Colon (tissue), 2 donors: ENCODE measurements at regions not wholly inside any gene's neighbourhood (a gene's known extent, or its start where the extent isn't known, plus 50 kb on each side); places are given as distances from the start of the nearest gene placed in this dataset.

Experiments used
- FAIRE-seq: peaks from 2 replicates; lab custom pipeline; 2012; peaks lifted over from hg19 to GRCh38; lab: Jason Lieb, UNC
- donor health status: control.
- donor health status: control.

DNA sequence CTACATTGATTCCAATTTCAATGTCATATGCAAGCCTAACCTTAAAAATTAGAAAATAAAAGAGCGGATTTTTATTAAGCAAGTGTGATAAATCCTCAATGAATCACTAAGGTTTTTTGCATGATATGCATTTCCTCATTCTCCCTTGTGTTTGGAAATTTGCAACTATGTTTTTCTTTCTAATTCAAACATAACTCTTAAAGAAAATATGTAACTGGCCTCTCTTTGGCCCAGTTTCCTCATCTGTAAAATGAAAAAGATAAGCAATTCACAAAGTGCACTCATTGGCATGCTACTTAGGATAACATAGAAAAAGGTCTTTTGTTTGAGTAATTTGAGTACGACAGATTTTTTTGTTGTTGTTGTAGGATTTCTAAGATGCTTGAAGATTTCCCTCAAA is 295.5 kb downstream of the CDH11 start:
- no peak for FAIRE-seq

DNA sequence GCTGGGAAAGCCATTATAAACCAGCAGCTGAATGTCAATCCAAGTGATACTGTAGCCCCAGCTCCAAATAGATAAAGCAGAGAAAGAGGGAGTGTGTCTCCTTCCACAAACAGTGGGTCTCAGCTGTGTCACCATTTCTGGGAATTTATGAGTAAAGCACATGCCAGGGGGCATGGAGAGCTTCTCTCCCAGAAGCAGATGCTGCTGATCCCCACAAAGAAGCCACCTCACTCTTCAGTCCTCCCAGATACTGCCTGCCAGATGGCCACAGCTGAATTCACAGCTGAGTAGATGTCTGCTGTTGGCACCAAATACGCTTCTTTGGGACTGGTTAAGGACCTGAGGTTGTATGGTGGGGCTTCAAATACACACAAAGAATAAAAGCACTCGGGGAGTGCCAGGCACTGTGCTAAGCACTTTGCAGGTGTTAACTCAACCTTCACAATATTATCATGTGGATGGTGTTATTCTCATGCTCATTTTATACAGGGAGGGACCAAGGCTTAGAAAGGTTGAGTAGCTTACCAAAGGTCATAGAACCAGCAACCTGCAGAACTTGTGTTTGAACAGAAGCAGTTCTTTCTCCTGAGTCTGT is 298.3 kb downstream of the CDH11 start:
- FAIRE-seq, result no peak

DNA sequence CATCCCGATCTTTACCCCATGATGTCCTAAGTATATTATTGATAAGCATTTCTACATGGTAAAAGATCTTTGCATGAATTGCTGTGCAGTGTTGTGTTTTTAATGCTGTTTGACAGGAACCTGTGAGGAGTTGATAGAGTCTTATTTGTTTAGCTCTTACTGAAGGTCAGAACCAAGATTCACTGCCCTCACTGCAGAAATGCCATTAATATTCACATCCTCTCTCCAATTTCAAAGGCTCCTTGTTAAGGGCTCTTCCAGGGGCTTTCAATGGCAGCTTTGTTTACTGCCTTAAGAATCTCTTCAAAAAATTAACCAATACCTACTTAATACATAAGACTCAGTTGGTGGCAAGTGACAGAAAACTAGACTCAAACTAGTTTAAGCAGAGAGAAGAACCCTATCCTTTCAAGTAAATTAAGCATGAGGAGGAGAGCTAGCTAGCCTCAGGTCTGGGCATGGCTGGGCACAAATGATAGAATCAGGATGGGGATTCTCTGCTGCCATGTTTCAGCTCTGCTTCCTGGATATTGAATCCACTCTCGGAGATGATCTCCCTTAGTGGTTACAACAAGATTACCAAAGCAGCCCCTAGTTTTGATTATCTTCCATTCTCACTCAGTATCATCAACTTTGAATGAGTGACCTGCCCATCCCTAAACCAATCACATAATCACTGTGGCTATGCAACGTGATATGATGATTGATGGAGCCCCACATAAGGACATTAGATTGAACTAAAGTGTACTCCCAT is 311.8 kb downstream of the CDH11 start:
- no peak for FAIRE-seq

DNA sequence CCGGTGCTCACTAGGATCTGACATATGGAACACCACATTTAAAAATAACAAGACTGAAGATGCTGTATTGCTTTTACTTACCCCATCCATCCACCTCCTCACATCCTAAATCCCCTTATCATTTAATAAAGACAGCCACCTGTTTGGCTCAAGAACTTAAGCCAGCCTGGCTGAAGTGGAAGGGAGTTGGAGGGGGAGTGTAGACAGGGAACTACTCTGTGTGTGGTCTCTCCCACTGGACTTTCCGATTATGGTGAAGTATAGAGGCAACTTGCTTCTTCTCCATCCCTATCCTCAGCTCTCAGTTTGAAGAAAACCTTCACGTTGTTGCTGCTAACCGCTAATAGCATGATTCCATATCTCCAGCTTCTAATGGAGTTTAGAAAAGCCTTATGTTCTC is 313.4 kb downstream of the CDH11 start:
- FAIRE-seq, result no peak

DNA sequence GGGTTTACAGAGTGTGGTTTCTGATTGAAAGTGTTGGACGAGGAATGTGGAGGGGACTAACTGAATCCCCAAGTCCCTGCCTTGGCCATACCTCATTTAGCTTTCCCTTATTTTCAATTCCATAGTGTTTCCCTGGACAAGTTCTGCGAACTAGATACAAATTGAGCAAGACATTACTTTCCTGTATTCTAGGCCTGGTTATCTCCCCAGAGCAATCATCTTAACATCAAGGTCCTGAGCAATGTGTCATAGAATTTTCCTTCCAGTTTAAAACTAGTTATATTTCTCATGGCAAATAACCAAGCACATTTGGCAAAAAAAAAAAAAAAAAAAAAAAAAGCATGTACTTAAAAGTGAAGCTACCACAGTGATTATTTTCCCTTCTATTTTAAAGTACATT is 330.1 kb downstream of the CDH11 start:
- FAIRE-seq, result no peak

DNA sequence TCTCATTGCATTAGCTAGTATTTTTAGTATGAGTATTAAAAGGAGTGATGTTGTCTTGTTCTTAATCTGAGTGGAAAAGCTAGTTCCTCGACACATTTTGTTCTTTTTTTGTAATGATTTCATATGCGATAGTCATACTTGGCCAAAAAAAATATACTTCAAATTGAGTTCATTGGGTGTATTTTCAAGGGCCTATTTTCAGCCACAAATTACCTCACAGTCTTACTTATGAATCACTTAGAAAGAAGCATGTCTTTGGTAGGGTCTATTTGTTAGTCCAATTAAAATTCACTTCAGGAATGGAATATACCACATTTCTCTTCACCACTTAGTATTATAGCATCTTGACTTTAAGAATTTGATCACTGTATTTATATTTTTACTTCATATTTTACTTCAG is 337.2 kb downstream of the CDH11 start:
- no peak for FAIRE-seq

DNA sequence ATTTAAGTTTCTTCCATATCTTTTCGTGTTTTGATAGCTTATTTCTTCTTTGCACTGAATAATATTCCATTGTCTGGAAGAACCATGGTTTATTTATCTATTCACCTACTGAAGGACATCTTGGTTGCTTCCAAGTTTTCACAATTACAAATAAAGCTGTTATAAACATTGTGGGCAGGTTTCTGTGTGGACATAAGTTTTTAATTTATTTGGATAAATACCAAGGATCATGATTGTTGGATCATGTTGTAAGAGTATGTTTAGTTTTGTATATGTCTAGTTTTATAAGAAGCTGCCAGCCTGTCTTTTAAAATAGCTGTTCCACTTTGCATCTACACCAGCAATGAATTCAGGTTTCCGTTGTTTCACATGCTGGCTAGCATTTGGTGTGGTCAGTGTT is 339.4 kb downstream of the CDH11 start:
- FAIRE-seq, result no peak

DNA sequence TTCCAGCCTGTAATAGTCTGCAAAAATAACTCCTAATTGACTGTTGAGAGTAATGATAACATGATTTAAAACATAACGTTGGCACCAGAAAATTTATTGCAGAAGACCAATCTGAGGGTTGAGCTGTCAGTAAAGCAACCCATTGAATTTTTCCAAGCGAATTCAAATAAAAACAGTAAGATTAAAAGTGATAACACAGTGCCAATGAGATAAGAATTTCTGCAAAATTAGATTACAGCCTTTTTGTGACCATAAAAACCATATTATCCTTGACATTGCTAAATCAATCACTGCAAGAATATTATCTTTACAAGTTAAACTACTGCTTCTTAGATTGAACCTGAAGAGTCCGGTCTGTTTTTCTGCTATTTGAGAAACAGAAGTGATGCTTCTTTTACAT is 341.4 kb downstream of the CDH11 start:
- no peak for FAIRE-seq

DNA sequence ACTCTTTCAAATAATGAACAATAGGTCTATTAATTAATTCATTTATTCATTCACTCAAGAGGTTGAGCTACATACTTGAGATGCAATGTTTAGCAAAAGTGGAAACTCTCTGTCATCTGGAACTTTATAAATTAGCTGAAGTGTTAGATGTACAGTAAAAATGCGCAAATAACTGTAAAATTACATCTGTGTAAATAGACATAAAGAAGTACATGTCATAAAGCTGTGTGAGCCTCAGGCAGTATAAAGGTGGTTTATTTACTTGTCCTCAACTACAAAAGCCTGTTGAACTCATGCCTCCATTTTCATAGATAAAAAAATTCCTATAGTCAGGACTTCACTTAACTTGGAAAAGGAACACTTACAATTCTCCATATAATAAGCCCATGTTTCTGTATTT is 343.1 kb downstream of the CDH11 start:
- FAIRE-seq, result no peak

DNA sequence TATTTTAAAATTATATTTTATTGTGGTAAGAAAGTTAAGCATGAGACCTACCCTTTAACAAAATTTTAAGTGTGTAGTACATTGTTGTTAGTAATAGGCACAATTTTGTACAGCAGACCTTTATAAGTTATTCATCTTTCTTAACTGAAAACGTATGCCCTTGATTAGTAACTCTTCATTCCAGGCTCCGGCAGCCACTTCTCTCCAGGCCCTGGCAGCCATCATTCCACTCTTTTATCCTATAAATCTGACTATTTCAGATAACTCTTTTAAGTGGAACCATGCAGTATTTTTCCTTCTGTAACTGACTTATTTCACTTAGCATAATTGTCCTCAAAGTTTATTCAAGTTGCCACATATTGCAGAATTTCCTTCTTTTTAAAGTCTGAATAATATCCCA is 348.2 kb downstream of the CDH11 start:
- no peak for FAIRE-seq

DNA sequence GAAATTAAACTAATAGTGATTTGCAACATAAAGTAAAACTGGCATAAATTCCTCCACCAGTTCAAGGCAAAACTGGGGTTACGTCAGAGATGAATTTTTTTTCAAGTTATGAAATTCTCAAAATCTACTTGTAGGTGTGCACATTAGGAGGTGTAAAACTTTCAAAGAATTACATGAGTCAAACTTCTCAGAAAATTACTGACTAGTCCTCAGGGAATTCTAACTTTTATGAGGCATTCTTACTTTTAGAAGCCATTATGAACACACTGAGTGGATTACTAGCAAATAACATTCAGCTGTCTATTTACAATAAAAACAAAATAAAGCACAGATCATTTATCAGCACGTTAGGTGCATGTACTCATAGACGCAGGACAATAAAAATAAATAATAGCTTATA is 348.7 kb downstream of the CDH11 start:
- FAIRE-seq, result no peak

DNA sequence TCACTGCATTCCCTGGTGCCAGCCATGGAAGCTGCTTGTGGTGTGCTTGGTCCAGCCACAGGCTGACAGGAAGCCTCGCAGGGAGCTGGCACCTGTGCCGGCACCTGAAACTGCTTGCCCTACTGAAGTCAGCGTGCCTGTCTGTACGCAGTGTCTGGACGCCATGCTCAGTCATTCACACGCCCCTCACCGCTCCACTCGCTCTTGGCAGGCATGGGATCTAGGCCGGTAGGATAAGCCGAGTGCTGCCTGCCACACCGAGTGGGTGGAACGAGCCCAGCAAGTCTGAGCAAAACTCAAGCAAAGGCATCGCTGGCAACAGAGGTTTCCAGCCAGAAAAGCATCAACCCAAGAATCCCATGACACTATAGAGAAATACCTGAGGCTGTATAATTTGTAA is 350.6 kb downstream of the CDH11 start:
- no peak for FAIRE-seq

DNA sequence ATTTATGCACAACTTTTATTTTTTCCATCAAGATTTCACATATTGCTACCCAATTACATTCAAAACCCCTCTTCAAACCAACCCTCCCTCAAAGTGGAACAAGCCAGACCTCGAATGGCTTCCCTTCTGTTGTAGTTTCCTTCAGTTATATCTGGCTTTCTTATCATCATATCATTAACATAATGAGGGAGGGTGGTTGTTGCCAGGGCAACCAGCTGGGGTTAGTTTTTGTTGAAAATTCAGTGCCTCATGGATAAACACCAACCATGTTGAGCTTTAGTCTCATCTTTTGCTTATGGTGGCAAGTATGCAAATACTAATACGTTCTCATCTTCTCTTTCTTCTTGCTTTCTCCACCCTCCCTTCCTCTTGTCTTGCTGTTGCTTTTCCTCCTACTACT is 359.7 kb downstream of the CDH11 start:
- FAIRE-seq, result no peak

DNA sequence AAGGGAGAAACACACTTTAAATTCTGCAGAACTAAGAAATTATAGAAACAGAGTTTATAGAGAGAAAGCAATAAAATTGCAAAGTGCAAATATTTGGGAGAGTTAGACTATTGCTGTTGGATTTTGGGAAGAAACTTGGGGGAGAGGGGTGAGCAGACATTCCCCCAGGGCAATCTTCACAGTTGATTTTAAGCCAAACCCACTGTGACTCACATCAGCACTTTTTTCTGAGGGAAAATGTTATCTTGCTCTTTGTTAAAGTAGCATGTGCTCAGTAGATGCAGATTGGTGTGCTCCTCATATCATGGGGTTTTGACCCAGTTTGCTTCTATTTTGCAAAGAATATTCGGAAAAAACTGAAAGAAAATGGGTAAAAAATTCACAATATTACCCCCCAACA is 367.6 kb downstream of the CDH11 start:
- no peak for FAIRE-seq

DNA sequence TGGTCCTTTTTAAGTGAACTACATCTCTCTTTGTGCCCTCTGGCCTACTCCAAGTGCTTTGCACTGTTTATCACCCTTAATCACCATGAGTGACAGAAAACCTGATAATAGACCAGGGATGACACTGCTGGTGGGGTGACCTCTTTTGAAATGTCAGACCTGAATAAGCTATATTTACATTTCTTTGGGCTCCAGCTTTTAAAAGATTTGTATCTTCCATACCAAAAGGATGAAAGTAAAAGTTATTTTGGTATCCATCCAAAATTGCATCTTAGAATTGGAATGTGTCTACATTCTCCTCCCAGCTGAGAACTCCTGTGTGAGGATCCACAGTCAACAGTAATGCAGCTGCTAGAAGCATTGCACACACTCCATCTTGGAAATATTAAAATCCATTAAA is 370.0 kb downstream of the CDH11 start:
- FAIRE-seq, result no peak

DNA sequence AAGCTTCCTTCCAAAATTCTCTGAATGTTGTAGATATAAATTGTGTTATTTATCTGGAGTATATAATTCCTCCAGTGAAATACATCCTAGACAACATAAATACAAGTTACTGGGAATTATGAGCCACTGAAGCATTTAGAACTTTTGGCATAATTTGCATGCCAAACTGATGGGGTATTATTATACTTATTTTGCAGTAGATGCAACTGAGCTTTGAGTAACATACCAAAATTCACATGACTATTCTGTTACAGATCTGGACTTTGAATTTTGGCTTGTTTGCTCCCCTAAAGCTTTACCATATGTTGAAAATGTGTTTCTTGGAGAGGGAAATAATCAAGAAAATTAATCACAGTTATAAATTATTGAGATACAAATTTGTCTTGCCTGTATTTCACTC is 372.5 kb downstream of the CDH11 start:
- no peak for FAIRE-seq

DNA sequence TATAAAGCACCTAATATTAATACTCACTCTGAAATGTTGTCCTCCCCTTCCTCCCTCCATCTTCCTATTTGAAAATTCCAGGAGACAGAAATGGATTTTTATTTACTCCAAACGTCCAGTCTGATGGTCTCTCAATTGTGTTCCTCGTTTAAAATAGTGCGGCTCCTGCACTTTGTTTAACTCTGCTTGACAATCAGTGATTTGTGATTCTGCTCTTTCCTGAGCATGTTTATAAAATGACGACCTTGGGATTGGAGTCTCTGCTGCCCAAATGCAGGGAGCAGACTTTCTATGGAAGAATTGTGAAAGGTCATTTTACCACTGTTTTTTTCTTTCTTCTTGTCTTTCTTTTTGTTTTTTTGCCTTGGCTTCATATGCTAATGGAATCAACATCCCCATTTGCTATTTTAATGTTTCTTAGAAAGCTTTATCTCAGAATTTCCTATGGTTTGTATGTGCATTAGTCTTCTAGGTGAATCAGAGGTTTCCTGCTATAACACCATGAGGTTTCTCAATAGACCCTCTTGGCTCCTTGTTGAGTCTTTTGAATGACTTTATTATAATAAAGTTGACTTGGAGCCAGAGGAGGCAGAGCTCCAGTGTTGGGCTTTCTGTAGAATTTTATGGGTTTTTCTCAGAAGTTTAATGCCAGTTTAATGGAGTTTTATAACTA is 376.5 kb downstream of the CDH11 start:
- no peak for FAIRE-seq

DNA sequence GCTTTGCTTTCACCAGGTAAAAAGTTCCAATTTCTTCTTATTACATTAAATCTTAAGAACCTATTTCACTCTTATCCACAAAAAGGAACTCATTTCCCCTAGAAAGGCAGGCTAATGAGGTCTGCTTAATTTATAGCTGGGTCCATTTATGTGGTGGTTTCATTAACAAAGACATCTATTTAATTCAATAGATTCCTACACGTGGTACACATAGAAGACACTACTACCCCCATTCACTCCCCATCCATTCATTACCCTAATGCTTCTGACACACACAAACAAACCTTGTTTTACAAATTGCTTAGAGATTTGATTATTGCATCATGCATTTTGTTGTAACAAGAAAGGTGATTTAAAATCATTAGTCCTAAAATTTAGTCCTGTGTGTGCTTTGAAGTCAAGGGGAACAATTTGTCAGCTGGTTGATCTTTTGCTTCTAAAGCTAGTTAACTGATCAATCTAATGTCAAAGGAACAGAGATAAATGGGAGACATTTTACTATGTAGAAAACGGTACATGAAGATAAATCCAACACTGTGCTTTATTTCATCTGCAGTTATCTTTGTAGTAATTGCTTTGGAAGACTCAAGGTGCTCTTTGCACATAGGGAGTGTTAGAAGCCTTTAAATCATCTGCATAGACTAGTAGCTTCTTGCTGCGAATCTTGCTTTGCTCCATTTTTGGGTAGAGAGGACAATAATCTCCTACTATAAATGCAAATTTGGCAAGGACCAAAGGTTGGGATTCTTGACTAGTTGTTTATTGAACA is 379.2 kb downstream of the CDH11 start:
- no peak for FAIRE-seq

DNA sequence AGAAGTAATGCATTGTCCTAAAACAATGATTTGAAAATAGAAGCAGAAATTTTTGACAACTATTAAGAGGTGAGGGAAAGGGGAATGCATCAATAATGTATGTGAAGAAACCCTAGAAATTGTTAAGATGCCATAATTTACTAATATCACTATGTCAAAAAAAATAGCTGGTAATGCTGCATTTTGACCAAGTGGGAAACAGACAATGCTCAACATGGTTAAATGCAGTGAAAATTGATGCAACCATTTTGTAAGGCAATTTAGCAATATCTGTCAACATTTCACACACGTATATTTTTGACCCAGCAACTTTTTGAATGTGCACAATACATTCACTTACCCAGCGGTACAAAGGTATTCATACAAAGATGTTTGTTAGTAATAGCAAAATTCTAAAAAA is 381.6 kb downstream of the CDH11 start:
- no peak for FAIRE-seq

DNA sequence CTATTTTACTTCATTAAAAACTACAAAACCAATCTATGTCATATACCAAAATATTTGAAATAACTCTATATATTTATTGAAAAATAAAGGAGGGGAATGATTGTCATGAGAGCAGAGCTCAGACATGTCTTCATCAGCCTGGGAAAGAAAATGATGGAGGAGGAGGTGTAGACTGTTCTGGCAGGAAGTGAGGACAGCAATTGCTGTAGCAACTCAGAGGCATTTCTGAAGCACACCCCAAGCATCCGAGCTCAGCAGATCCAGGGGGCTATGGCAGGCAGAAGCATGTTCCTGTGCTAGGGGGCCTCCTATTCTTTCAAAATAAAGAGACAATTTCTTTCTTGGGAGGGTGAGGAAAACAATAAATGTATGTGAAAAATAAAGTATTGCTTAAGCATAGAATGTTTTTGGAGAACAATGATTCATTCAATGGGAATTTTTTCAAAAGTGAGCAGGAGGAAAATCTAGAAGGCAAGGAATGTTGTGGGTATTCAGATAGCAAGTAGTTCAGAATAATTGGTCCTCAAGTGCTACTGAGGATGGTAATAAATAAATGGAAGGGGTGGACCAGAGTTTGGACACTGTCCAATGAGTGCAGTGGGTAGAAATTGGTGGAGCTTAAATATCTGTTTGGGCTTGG is 383.4 kb downstream of the CDH11 start:
- FAIRE-seq, result no peak

DNA sequence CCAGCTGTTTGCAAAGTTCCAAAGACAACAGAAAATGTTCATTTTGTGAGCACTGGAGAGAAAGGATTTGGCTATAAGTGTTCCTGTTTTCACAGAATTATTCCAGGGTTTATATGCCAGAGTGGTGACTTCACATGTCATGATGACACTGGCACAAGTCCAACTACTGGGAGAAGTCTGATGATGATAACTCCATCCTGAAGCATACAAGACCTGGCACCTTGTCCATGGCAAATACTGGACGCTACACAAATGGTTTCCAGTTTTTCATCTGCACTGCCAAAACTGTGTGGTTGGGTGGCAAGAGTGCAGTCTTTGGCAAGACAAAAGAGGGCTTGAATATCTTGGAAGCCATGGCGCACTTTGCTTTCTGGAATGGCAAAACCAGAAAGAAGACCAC is 385.0 kb downstream of the CDH11 start:
- FAIRE-seq, result no peak

DNA sequence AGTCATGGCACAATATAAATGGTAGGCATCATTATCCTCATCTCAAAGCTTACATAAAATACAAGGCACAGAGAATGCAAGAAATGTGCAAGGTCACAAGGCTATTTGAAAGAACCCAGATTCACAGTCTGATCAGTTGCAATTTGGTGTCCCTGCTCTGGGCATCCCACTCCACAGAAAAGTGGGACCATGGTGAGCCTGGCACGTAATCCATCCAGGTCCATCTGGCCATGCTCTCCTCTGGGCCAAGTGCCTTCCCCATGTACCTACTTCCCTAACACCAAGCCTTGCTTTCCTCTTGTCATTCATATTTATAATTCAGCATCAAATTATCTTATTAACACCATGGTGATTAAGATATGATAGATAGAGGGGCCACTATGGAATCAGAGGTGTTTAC is 390.0 kb downstream of the CDH11 start:
- FAIRE-seq, result no peak

DNA sequence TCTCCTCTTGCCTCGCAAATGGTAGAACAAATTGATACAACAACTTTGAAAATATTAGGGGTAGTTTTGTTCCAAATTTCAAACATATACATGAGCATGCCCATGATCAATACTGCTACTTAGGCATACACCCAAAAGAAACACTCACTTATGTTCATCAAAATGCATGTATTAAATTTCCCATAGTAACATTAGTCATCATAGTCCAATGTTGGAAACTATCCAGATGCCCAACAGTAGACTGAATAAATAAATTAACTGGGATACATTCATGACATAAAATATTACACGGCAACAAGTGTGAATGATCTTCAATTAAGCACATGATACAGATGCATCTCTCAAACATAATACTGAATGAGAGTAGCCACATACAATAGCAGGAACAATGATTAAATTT is 391.6 kb downstream of the CDH11 start:
- no peak for FAIRE-seq
